GM19467 (cell line): ENCODE measurements at regions not wholly inside any gene's neighbourhood (a gene's known extent, or its start where the extent isn't known, plus 50 kb on each side); places are given as distances from the start of the nearest gene placed in this dataset.
"Not testable (repeated sequence)": the region's sequence is repeated elsewhere in the genome, so short reads cannot be mapped to it uniquely, and the experiment has no call there.

Experiments used
- ATAC-seq: cut with Tn5 transposase; IDR thresholded peaks from one replicate; pipeline ENCODE4 v1.9.1; 2021; ENCODE audit warnings: mild to moderate bottlenecking, moderate library complexity; ENCODE audit not compliant: unreplicated experiment

DNA sequence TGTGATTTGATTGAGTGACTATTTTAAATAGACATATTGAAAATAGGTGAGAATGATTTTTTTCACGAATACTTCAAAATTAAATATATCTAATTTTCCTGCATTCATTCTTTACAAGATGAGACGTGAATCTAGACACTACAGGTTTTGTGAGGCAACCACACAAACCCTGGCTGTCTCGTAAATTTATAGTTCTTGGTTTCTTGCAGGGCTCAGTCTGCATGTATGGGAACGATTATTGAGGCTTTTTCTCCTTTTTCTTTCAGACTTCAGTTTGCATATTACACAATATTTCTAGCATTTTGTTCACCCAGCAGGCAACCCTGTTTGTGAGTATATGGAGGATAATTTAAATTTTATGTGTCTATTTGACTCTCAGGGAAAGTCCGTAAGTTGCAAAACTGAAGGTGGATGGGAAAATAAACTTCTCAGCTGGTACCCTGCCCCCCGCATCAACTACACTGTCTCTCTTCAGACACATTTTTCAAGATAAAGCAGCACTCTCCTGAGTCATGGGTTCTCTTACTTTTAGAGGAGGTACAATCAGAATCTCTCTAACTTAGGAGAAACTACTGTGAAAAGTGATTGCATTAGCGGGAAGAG lies 1349.3 kb downstream of the GRIK2 start:
- ATAC-seq: no peak

DNA sequence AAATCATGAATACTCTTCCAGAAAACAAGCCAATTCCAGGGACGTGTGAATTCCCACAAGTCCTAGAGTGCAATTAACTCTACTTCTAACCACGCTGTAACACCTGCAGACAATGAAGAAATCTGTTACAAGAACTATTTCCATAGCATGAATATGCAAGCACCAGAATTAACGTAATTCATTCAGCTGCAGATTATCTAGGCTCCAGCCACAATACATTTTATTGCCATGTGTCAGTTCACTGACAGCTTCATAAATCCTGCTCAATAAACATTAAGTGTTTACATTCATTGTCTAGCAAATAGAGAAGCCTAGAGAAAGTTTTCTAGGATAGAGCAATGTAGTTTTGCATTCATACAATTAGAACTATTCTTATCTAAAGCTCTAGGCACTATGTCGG lies 1348.5 kb downstream of the GRIK2 start:
- ATAC-seq: no peak

GRCh38 chr6:102736941-102737368 lies 1343.4 kb downstream of the GRIK2 start:
- ATAC-seq: no peak

GRCh38 chr6:102732898-102733297 lies 1339.4 kb downstream of the GRIK2 start:
- ATAC-seq: no peak

DNA sequence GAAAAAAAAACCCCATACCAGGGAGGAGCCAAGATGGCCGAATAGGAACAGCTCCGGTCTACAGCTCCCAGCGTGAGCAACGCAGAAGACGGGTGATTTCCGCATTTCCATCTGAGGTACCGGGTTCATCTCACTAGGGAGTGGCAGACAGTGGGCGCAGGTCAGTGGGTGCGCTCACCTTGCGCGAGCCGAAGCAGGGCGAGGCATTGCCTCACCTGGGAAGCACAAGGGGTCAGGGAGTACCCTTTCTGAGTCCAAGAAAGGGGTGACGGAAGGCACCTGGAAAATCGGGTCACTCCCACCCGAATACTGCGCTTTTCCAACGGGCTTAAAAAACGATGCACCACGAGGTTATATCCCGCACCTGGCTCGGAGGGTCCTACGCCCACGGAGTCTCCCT lies 1328.6 kb downstream of the GRIK2 start:
- ATAC-seq: not testable (repeated sequence)

- no peak for ATAC-seq
Observed at GRCh38 chr6:102717737-102718456, 1324.4 kb downstream of the GRIK2 start.

GRCh38 chr6:102717252-102717651 lies 1323.7 kb downstream of the GRIK2 start:
- no peak for ATAC-seq

DNA sequence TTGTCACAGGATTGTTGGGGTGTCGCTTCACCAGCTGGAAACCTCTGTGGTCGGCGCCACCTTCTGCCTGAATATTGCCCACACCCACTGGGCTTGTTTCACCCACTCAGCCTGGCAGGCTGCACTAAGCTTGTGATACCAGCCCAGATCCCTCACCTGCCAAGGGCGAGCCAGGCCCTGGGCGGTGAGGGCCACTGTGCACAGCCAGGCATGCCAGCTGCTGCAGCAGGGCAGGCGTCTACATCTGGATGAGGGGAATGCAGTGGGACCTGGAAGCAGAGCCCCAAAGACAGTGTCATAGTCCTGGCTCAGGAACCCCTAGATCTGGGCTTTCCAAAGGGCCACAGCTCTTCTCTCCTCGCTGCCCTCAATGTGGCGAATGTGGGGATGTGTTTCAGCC lies 1307.5 kb downstream of the GRIK2 start:
- ATAC-seq: no peak

DNA sequence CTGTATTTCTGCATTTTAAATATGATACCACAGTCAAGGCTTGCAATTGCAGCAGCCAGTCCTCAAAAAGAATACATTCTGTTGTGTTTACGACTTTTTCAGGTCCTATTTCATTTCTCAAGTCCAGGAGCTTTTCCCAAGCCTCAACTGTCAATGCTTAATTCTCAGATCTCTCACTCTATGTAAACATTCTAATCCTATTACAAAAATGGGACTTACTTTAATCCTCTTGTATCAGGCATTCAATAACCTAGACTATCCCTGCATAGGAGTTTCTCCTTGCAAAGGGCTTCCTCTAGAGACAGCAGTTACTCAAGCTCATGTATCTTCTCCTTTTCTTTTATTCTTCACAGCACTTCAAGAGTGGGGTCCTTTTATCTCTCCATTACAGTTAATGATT lies 1293.0 kb downstream of the GRIK2 start:
- ATAC-seq: no peak

DNA sequence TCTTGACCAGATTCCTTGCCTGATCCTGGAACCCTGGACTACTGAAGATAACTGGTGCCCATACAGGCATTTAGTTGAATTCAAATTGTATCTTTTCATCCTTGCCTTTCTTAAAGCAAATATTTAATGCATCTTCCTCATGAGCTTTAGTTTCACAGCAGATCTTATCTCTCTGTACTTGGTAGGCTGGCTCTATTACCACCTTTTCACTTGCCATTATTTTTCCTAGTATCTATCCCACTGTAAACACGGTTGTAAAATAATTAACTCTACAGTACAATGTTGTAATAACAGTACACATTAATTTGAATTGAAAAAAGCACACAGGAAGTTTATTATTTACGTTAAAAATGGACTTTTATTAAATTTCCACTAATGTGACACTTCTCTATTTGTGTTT lies 1286.9 kb downstream of the GRIK2 start:
- ATAC-seq: no peak

DNA sequence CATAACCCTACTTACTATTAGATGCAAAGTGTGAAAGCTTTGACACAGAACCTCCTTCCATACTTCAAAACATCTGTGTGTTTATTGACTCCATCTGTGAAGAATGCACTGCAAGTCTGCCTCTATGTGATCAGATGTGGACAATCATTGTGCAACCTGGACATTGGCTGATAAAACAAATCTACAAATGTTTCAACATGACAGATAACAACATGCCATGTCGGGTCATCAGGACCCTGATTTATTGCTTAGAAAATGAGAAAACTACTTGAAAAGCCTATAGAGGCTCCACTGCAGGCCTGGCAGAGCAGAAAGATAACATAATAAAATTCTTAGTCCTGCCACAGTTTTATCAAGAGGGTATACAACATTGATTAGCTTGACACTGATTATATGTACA lies 1286.4 kb downstream of the GRIK2 start:
- no peak for ATAC-seq

DNA sequence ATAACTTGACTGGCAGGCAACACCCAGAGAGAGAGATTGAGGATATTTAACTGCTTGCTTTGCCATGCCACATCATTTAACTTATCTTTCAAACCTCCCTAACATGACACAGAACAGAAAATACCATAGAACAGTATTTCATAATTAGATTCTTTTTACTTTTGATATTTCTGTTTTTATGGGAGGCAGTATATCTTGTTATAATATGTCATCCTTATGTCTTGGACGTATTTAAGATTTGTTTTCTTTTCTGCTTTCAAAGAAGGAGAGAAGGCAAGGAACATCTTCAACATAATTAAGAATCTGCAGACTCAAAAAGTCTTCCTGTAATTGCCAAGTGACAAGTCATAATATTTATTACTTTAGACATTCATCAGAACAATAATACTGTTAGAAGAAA lies 1283.7 kb downstream of the GRIK2 start:
- no peak for ATAC-seq

- no peak for ATAC-seq
Observed at GRCh38 chr6:102670735-102671134, 1277.2 kb downstream of the GRIK2 start.

DNA sequence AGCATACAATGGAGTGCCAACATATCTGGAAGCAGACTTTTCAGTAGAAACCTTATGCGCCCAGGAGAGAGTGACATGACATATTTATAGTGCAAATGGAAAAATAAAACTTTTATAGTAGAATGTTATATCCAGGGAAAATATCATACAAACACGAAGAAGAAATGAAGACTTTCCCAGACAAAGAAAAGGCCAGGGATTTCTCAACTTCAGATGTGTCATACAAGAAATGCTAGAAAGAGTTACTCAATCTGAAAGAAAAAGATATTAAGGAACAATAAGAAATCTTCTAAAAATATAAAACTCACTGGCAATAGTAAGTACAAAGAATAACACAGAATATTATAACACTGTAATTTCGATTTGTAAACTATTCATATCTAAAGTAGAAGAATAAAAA lies 1269.3 kb downstream of the GRIK2 start:
- ATAC-seq: no peak

GRCh38 chr6:102660303-102660702 lies 1266.8 kb downstream of the GRIK2 start:
- ATAC-seq: no peak

DNA sequence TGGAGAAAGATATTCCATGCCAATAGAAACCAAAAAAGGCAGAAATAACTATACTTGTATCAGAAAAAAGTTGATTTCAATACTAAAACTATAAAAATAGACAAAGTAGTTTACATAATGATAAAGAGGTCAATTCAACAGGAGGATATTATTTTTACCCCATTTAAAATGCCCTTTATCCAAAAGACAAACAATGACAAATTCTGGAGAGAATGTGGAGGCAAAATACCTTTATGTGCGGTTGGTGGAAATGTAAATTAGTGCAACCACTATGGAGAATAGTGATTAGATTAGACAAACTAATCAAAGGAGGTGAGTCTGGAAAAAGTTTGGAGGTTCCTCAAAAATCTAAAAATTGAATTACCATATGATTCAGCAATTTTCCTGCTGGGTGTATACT lies 1262.3 kb downstream of the GRIK2 start:
- ATAC-seq: no peak

- no peak for ATAC-seq
Observed at GRCh38 chr6:102641426-102641825, 1247.9 kb downstream of the GRIK2 start.

GRCh38 chr6:102631921-102632320 lies 1238.4 kb downstream of the GRIK2 start:
- ATAC-seq: no peak

- ATAC-seq: no peak
Observed at GRCh38 chr6:102623201-102623600, 1229.7 kb downstream of the GRIK2 start.

GRCh38 chr6:102619585-102619984 lies 1226.1 kb downstream of the GRIK2 start:
- no peak for ATAC-seq

- no peak for ATAC-seq
Observed at GRCh38 chr6:102582569-102582968, 1189.1 kb downstream of the GRIK2 start.

DNA sequence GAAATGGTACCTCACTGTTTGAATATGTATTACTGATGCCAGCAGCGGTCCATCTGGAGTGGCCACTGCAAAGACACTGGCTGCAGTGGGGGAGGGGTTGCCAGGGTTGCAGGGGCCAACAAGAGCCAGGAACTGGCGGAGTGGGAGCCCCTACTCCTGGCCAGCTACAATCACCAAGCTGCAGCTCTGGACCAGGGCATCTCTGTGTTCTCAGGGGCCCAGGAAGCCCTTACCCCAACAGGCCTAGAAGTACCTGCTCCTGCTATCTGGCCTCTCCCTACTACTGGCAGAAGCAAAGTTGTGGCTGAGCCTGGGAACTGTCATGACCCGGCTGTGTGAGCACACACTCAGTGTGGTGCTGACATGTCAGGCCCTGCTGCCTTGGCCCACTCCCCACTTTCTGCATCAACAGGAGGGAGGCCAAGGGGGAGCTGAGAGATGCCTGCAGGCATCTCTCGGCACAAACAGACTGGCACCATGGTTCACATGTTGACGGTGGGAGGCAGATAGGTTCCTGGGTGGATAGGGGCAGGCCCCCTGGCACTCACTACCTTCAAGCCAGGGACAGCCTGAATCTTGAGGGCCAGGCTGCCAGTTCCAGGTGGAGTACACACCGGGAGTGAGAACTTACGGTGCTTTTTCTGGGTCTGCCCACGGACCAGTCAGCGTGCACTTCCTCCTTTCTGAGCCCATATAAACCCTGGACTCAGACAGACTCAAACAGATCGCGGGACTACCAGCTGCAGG lies 1188.0 kb downstream of the GRIK2 start:
- ATAC-seq: no peak
